Right hindlimb (tissue), 1 donor: ENCODE measurements at regions not wholly inside any gene's neighbourhood (a gene's known extent, or its start where the extent isn't known, plus 50 kb on each side); places are given as distances from the start of the nearest gene placed in this dataset.

Experiments used
- DNase-seq: peaks from one replicate; pipeline ENCODE4 v3.0.0-alpha.2; 2018

DNA sequence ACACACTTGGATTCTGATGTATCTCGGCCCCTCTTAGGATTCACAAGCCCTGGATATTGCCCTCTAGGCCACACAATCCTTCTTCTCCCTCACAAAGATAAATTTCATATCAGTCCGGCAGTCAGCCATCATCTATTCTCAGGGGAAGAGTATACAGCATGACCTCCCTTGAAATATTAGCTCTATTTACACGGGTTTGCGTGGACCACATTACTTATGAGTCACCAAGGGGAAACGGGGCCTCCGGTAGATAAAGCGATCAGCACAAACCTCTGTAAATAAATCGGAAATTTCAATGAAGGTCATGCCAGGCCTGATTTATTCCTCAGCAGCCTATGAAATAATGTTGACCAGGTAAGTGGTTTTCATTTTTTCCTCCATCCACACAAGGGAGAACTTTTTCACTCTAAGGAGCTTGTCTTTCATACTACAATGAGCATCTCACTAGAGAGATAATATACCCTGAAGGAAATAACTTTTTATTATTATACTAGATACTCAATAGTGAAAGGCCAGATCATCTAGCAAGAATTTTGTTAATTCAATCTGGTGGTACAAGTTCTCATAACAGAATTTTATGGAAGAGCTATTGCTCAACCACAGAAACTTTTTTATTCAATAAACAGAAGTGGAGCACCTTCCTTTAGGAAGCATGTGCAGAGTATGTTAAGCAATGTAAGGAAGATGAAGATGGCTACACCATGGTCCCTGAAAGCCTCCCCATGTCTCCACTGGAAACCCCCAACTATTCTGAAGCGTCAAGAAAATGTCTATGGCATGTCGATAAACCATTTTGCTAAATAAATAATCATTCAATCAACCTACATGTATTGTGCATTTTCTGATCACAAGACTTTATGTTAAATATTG lies 125.2 kb upstream of the PIK3C3 start:
- no peak for DNase-seq

DNA sequence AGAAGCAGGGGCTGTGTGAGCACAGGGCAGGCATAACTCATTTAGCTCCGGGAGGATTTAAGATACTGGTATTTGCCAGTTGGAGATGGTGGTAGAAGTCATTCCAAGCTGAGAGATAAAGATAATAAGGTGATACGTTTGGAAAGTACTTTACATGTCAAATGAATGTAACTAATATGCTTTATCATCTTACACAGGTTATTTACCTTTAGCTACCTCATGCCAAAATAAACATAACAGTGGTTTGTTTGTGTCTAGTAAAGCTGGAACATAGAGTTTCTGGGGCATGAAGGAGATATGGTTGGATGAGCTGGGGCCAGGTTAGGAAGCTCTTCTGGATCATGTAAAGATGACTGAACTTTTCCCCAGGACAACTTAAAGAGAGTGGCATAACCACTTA lies 126.9 kb upstream of the PIK3C3 start:
- DNase-seq = no peak

DNA sequence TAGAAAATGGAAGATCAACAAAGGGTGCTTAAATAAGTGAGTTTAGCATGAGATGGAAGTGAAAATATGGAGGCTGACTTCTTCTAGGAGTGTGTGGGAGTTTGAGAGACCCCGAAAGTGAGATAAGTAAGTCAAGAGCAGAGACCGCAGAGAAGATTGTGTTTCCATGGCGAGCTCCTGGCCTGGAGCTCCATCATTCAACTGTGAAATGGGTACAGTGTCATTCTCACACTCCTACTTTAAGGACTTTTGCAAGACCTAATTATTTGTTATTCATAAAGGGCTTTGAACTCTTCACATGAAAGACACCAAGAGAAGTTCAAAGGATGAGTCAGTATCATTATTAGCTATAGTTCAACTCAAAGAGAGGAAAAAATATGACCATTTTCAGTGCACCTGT lies 134.2 kb upstream of the PIK3C3 start:
- no peak for DNase-seq

DNA sequence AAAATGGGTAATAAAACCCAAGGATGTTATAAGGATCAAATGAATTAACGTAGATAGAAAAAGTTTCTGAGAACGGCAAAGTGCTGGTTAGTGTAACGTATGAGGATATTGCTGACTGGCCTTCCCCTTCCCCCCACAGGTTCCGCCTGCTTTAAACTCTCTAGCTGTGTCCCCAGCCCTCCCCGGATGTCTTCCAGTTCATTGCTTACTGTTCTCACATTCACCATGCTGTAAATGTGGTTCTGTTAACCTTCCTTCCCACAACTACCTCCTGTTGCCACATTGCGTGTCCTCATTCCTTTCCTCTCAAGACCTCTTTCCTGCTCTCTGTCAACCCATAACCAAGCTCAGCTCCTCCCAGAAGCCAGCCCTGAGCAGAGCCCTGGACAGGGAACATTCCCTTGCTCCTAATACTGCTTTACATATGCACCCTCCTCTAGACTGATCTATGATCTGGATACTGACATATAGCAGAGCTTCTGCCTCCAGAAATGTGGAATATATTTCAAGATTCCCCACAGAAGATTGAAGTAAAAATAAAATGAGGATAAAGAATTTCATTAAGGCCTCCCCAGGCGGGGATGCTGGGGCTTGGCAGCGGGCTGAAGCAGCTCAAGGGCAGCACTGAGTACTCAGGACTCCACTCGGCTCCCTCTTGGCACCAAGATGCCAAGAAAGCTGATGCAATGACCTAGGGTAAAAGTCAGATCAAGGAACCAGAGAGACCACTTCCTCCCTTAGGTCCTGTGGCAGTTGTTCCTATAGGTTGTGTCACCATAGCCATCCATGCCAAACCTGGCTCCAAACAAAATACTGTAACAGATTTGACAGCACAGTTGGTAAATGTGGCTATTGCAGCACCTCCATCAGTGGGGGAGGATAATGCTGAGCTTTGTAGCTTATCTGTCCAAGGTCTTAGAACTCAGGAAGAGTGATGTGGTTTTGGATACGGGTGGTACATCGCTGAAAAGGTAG lies 136.4 kb upstream of the PIK3C3 start:
- no peak for DNase-seq

DNA sequence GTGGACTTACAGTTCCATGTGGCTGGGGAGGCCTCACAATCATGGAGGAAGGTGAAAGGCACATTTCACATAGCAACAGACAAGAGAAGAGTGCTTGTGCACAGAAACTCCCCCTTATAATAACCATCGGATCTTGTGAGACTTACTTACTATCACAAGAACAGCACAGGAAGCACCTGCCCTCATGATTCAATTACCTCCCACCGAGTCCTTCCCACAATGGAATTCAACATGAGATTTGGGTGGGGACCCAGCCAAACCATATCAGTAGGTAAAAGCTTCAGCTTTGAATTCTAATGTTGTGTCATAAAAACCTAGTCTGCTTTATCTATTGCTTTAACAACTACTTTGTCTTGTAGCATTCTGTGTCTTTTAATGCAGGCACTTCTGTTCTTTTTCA lies 140.4 kb upstream of the PIK3C3 start:
- DNase-seq = no peak

DNA sequence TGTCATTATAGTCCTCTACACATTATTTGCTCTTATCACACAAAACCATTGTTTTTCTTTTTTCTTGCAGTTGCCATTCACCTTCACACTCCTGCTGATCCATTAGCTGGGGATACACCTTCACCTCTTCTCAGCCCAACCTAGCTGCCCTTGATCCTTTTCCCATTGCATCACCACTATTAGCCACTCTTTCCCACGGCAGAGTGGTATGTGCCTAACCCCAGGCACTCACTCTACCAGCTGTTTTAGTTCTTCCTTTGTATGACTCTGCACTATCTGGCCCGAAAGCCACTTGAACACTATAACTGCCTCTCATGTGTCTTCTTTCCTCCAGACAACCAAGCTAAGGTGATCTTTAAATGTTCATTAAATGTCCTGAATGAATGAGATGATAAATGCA lies 145.4 kb upstream of the PIK3C3 start:
- DNase-seq = no peak

DNA sequence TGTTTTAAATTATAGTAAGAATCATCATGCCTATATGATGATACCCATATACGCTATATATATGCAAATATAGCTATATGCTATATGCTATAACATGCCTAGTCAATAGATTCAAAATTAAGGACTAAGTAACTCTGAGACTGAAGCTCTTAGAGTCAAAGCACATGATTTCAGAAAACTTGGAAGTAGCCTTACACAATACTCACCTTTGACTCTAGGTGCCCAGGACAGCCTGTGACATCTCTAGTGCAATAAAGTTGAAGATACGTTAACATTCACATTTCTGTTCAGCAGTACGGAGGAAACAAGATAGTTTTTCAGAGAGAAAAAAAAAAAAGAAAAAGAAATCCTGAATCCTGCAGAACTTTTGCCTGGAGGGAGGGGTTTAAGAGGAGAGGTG lies 149.7 kb upstream of the PIK3C3 start:
- DNase-seq = no peak

DNA sequence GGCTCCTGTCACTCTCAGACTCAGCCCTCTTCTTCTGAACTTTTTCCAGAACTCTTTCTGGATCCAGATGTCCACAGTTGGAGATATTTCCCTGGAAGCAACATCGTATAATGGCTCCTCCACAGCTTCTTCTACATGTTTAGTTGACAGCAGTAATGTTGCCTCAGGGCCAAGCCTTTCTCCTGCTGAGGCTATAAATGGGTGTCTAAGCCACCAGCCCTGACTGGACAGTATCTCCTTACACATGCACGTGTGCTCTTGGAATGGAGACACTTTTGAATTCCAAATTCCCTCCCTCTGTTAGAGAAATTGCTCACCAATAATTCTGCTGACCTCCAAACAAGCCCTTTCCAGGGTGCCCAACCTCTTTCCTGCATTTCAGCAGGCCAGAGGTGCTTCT lies 156.2 kb upstream of the PIK3C3 start:
- DNase-seq = no peak

DNA sequence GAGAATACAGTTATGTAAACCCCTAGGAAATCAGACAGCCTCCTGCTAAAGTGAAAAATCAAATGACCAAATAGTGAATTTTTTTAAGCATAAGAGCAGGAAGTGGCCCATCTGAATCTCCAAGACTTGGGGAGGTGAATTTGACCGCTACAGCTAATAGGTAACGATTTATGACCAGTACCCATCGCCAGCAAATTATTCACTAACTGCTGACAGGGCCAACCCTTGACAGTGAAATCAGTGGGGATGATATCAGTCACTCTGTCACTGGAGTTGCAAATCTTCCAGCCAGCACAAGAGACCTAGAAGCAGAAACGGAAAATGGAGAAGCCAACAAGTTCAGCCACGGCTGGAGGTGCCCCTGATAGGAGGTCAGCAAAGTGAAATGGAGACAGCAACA lies 164.3 kb upstream of the PIK3C3 start:
- no peak for DNase-seq

DNA sequence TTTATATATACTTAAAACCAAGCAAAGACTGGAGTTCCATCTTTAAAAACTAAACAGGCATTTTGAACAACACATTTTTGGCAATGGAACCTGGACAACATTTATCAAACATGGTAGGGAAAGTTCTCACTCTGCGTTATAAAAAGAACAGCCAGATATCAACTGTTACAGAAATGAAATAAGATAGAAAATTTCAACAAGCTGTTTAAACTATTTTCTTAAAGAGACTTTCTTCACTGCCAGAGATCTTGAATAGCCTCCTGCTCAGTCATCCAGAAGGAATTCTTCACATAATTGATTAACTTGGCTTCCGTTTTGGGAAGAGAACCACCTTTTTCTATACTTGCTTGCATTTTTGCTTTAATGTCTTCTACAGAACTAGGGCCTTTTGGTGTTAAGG lies 166.0 kb upstream of the PIK3C3 start:
- DNase-seq = no peak

DNA sequence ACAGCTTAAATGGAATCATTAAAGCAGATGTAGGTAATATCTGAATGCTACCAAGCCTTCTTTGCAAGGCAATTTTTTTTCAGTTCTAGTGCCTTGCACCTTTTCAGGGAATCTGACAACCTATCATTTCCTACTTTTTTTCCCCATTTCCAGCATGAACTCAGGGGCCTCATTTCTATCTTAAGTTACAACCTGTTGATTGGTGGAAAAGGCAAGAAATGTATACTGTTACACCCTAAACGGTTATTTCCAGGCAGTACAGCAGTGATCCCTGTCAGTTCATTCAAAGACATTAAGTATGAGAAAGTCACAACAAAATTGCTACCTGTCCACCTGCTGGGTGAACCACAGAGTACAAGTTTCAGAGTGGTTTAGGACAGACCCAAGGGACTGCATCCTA lies 171.2 kb upstream of the PIK3C3 start:
- no peak for DNase-seq

DNA sequence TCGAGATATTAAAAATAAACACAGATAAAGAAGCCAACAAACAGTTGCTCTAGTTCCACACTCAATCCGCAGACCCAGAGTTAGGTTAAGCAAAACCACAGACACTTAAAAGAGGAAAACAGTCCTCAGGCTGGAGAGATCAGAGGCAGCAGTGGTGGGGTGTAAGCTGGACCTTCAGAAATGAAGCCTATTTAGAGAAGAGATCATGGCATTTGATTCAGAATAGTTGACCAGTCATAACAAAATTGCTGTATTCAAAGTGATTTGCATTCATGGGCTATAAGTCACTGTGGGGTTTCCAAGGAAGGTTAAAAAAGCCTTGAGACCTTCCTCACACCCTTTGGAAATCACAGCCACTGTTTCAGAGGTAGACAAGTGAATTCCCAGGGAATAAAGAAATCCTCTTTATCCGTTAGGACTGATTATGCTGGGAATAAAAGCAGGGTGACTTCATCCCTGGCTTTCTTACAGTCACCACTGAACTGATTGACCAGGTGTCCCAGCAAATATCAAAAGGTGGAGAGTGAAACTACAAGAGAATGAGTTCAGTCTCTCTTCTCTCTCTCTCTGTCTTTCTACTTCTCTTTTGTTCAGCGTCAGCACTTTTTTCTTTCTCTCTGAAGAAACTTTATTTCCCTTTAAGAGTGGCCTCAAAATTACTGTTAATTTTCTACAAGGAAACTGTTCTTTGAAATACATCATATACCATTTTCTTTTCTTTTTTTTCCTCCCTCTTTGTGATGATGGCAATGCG lies 171.8 kb upstream of the PIK3C3 start:
- no peak for DNase-seq

DNA sequence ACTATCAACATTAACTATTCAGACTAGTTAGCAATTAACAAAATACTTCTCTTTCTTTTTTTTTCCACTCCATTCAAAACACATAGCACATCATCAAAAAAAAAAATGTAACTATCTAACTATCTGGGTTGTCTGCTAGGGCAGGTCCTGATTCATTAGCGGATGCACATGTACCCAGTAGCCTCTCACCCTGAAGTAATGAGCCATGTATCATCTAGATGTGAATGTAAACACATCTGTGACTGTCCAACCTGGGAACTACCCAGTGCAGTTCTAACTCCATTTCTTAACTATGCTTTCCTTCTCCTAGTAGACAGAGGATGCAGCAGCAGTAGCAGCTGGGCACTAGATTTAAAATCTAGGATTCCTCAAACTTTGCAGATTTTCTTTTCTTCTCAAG lies 183.1 kb upstream of the PIK3C3 start:
- no peak for DNase-seq

DNA sequence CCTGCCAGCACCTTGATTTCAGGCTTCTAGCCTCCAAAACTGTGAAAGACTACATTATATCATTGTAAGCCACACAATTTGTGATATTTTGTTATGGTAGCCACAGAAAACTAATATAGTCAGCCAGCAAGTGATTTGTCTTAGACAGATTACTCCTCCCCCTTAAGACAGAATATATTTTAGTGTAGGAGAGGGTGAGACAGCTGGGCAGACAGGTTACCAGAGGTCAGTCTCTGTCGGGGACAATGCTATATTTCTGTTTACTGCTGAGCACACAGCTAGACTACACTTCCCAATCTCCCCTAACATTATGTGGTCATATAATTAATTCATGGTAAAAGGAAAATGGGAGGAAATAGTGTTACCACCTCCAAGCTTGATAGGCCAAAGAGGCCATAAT lies 185.8 kb upstream of the PIK3C3 start:
- no peak for DNase-seq

DNA sequence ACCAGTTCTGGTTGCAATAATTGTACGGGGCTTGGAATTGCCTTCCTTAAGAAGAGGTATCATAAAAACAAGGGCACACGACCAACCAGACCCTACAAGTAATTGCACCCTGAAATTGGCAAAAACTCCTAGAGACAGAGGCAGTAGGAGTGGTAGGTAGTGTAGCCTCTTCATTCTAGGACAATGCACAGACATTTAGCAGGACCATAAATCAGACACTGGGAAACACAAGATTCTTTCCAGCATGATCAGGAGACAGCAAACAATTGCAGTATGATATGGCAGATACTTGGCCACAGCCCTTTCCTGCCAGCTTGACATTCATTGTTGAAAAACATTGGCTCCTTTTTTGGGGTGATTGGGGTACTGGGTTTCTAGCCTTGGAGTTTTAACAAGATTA lies 186.6 kb upstream of the PIK3C3 start:
- no peak for DNase-seq

DNA sequence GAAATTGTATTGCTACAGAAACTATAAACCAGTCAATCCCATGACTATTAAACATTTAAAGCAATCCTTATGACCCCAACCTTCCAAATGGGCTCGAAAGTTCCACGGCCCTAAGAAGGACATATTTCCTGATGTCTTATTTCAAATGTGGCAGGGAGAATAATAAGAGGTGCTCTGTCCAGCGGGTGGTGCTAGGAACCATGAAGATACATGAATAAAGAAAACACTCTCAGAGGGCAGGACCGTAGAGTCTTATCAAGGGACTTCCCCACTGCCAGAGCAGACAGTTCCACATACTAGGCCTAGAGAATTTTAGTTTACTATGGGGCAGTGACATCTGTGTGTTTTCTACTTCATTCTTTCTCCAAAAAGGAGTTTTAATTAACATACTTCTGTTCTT lies 187.1 kb upstream of the PIK3C3 start:
- DNase-seq = no peak

DNA sequence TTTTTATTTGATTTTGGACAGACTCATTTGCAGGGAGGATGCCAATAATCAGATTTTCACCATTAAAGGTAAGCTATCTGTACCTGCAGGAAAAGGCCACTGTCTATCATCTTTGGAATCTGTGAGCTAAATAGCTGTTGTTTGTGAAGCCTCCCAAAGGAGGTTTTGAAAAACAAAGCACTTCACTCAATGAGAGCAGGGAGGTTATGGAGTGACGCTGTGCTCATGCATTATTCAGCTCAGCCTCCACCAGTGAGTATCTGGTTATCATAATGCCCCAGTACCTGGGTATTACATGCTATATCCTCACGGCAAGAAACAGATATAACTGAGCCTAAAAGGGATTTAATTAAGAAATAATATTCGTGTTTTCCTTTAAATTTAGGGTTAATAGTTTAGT lies 189.6 kb upstream of the PIK3C3 start:
- no peak for DNase-seq

DNA sequence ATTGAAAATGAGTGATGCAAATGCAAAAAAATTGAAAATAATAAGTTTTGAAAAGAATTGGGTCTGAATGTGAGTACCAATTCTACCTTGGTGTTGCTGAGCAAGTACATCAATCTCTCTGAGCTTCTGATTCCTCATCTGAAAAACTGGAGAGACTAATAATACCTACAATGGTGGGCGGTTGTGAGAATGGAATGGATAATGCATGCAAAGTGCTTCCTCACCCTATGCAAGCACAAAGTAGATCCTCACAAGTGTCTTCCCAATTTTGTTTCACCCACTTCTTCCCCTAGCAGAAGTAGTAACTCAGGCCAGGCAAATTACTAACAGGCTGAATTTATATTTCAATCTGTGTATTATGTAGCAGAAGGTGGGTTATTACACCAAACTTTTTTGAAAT lies 191.7 kb upstream of the PIK3C3 start:
- no peak for DNase-seq

DNA sequence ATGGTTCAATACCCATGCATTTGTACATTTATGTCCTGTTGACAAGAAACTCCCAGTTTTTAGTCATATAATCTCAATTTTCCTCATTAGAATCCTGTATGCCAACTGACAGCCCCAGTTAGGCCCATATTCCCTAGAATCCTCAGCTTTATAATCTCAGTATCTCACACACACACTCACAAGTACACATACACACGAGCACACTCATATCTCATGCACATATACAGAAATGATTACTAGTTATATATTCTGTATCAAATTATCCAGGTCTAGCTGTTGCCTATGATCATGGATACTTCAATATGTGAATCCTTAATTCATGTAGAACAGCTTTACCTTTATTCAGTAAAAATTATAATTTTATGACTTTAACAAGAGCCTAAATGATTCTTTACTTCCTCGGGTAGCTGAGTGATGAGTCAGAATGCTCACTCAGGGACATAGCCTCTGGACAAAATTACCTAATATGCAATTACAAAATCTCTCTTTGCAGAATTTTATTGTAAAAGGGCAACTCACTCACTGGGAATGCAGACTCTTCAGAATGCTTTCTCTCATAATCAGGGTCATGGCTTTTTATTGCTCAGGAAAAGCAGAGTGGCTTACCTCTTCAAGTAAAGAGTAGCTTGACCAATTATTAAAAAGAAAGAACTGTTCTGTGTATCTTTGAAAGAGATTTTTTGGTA lies 193.6 kb upstream of the PIK3C3 start:
- DNase-seq = no peak

DNA sequence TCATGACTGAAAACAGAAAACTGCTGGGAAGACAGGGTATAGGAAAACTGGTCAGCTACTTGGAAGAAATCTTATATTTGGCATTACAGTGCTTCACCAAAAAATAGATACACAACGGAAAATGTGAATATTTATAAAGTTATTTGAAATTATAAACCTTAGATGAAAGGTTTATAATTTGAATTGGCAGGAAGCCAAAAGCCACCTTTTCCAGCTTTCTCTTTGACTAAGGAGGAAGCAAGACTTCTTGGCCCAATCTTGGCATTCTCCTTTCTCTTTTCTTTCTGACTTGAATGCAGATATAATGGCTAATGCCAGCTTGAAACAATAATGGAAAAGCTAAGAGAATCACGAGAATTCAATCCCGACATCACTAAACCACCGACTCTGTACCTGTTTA lies 196.5 kb upstream of the PIK3C3 start:
- no peak for DNase-seq

DNA sequence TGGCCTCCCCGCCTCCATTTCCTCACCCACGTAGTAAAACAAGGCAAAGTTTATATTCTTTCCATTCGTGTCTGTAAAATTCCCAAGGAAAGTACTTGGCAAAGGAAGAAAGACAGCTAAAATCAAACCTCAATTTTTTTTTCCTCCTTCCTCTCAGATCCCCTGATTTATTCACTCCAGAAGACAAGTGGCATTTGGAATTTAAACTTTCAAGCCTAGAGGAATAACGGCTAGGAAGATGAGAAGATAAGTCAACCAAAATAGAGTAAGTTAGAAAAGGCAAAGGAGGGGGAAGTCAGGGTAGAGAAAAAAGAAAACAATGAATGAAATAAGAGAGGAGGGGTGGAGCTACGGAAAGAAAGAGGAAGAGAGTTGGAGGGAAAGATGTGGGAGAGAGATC lies 198.9 kb upstream of the PIK3C3 start:
- DNase-seq = no peak

DNA sequence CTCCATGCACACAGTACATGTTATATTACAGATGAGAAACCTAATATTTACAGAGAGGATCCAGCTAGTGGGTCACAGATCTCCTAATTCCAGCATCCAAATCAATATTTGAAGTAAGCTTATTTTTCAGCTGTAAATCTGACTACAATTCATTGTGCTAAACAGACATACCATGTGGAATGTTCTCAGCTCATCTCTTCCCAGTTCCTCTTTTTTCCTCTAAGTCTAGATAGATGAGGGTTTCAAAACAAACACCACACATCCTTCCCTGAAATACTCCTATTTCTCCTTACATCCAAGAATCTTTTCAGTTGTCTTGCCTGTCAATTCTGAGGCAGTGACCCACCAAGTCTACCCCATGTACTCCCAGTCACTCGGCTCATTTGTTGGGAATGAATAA lies 200.7 kb upstream of the PIK3C3 start:
- DNase-seq = no peak

DNA sequence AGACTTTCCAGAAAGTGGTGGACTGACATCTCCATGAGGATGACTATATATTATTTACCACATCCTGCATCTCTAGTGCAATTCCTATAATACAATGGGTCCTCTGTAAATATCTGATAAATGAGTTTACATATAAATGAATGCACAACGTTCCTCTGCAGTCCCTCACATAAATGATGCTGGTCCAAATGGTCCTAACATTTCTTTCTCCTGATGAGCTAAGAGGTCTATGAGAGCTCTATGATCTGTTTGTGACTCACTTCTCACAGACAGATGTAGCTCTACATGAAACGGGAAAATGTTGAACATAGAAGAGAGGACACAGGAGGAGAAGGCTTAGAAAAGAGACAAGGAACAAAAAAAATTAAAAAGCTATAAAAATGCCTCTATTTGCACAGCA lies 201.2 kb upstream of the PIK3C3 start:
- DNase-seq = no peak
